ENCODE measurements at regions not wholly inside any gene's neighbourhood (a gene's known extent, or its start where the extent isn't known, plus 50 kb on each side); places are given as distances from the start of the nearest gene placed in this dataset.

- ATAC-seq (ENCODE audit: low FRiP score) (no peak), DNase-seq (ENCODE audit: low spot score) (no peak)
- no peak for TF ChIP-seq CTCF (IDR thresholded peaks at IDR 0.05)
These were observed 100.1 kb upstream of the GBE1 start for GRCh38 chr3:81861593-81861992.

DNA sequence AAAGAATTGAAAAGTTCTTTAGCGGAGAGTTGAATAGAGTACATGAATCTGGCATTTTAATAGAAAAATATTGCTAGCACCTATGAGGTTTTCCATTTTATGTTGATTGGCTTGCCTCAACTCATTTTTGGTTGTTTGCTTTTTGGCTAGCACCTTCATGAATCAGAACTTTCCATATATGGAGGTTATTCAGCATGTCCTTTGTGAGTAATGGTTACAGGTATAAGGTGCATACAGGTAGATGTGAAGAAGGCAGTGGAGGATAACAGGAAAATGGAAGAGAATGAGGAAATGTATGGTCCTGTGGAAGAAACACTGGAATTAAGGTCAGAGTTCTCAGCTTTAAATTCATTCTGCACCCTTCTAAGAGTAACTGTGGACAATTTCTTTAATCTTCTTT lies 98.1 kb upstream of the GBE1 start:
- no peak for ATAC-seq (ENCODE audit: low FRiP score)
- TF ChIP-seq CTCF (IDR thresholded peaks at IDR 0.05) = no peak
- no peak for DNase-seq (ENCODE audit: low spot score)

GRCh38 chr3:81853431-81853830 lies 92.0 kb upstream of the GBE1 start:
- no peak for DNase-seq (ENCODE audit: low spot score)
- TF ChIP-seq CTCF (IDR thresholded peaks at IDR 0.05) = no peak

GRCh38 chr3:81851176-81851575 lies 89.7 kb upstream of the GBE1 start:
- ATAC-seq (ENCODE audit: low FRiP score) (no peak), DNase-seq (ENCODE audit: low spot score) (no peak)
- TF ChIP-seq CTCF (IDR thresholded peaks at IDR 0.05) = no peak

More at GRCh38 chr3:81853431-81853830, 92.0 kb upstream of the GBE1 start:
- no peak for ATAC-seq (ENCODE audit: low FRiP score)

DNA sequence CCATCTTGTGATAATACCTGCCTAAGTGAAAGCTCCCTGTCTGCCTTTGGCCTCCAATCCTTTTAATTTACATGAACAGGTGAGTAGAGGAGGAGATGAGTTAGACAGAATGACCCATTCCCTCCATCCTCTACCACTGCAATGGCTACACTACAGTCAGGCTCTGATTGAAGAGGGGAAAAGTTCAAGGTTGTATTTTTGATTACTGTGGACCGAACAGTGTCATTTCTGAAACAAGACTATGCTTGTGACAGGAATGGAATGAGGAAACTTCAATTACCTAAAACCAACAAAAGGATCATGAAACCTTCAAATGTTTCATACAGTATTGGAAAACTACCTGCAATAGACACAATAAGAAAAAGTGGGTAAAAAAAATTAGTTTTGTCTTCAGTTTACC lies 85.5 kb upstream of the GBE1 start:
- TF ChIP-seq CTCF (IDR thresholded peaks at IDR 0.05) = no peak
- no peak for DNase-seq (ENCODE audit: low spot score)

DNA sequence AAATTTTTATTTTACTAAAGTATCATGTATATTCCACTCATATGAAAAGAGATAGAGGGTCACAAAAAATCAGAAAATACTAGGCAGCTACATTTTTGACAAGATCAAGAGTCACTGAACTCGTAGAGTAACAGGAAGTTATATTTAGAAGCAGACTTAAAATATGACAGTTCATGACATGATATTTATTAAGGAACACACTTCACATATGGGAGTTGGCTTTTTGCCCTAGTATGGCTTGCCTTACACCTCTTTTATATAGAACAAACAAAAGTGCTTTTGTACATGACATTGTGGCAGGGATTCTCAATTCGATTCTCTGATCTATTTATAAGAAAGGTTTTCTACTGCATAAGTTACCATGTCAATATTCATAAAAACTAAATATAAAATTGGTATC lies 80.1 kb upstream of the GBE1 start:
- DNase-seq (ENCODE audit: low spot score) (no peak), ATAC-seq (ENCODE audit: low FRiP score) (no peak)

More for the DNA sequence above, 85.5 kb upstream of the GBE1 start:
- no peak for ATAC-seq (ENCODE audit: low FRiP score)

More for the DNA sequence above, 80.1 kb upstream of the GBE1 start:
- TF ChIP-seq CTCF (IDR thresholded peaks at IDR 0.05) = no peak
